Hepatocyte (in vitro differentiated cells): ENCODE measurements at regions not wholly inside any gene's neighbourhood (a gene's known extent, or its start where the extent isn't known, plus 50 kb on each side); places are given as distances from the start of the nearest gene placed in this dataset.

Experiments
- DNase-seq: peaks from one replicate; pipeline ENCODE4 v3.0.0-alpha.2; 2016; ENCODE audit warnings: low spot score
- H2AFZ ChIP-seq: fragments of 200-600 bp; sonication (generic); 2 replicates; pipeline ENCODE4 v1.6.0; 2016; ENCODE audit warnings: antibody characterized with exemption, mild to moderate bottlenecking
- H3K27ac ChIP-seq: fragments of 200-600 bp; sonication (generic); 2 replicates; pipeline ENCODE4 v1.5.1; 2016; ENCODE audit warnings: mild to moderate bottlenecking
- H3K27me3 ChIP-seq: fragments of 200-600 bp; sonication (generic); 2 replicates; pipeline ENCODE4 v1.6.1; 2016
- H3K36me3 ChIP-seq: fragments of 200-600 bp; sonication (generic); replicated peaks from 2 replicates; pipeline ENCODE4 v1.5.1; 2016; ENCODE audit warnings: low read depth; ENCODE audit not compliant: insufficient read depth
- H3K4me1 ChIP-seq: fragments of 200-600 bp; sonication (generic); 2 replicates; pipeline ENCODE4 v1.5.1; 2016; ENCODE audit warnings: mild to moderate bottlenecking, moderate library complexity; ENCODE audit not compliant: insufficient read depth
- H3K4me2 ChIP-seq: fragments of 200-600 bp; sonication (generic); 2 replicates; pipeline ENCODE4 v1.6.0; 2016
- H3K4me3 ChIP-seq: fragments of 200-600 bp; sonication (generic); 2 replicates; pipeline ENCODE4 v1.5.1; 2016; ENCODE audit warnings: mild to moderate bottlenecking
- H3K79me2 ChIP-seq: fragments of 200-600 bp; sonication (generic); 2 replicates; pipeline ENCODE4 v1.6.0; 2017; ENCODE audit warnings: mild to moderate bottlenecking
- H3K9me2 ChIP-seq: fragments of 200-600 bp; sonication (generic); replicated peaks from 2 replicates; pipeline ENCODE4 v1.6.0; 2017; ENCODE audit warnings: mild to moderate bottlenecking; ENCODE audit not compliant: insufficient read depth
- H3K9me3 ChIP-seq: fragments of 200-600 bp; sonication (generic); 2 replicates; pipeline ENCODE4 v1.5.1; 2016; ENCODE audit warnings: low read depth, mild to moderate bottlenecking
- H4K20me1 ChIP-seq: fragments of 200-600 bp; sonication (generic); 2 replicates; pipeline ENCODE4 v1.6.0; 2016; ENCODE audit warnings: mild to moderate bottlenecking; ENCODE audit not compliant: insufficient read depth, poor library complexity, severe bottlenecking
- EZH2 ChIP-seq: fragments of 200-600 bp; sonication (generic); IDR thresholded peaks from 2 replicates; pipeline ENCODE4 v1.6.1; 2016; ENCODE audit warnings: antibody characterized with exemption, mild to moderate bottlenecking, borderline replicate concordance
- EZH2phosphoT487 ChIP-seq: fragments of 200-600 bp; sonication (generic); IDR thresholded peaks from one replicate; pipeline ENCODE4 v1.6.1; 2018; ENCODE audit warnings: antibody characterized with exemption, mild to moderate bottlenecking, low read depth, moderate library complexity; ENCODE audit not compliant: unreplicated experiment, severe bottlenecking
- WGBS: methylation state at CpG from one replicate; pipeline ENCODE4 v1.1.6; 2016; ENCODE audit warnings: low lambda C conversion rate; ENCODE audit errors: missing lambda C conversion rate; 5-methylcytosine and 5-hydroxymethylcytosine counted together
- TF ChIP-seq, protein P1 (sequence below): fragments of 200-600 bp; sonication (generic); IDR thresholded peaks from 2 replicates; pipeline ENCODE4 v1.5.1; 2016; ENCODE audit warnings: antibody characterized with exemption, mild to moderate bottlenecking; ENCODE audit not compliant: poor library complexity

DNA sequence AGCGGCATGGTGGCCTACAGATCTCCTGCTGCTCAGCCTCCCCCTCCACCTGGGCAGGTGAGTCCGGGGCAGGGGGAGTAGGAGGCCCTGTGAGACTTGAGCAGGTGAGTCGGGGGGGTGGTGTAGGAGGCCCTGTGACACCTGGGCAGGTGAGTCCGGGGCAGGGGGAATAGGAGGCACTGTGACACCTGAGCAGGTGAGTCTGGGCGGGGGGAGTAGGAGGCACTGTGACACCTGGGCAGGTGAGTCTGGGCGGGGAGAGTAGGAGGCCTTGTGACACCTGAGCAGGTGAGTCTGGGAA, 299.3 kb downstream of the BRD1 start:
- Histone ChIP-seq H3K4me3 (no peak overlapping the region), H3K27ac (no peak overlapping the region), H3K4me2 (no peak overlapping the region), H3K79me2 (no peaks in the 10 kb centered on the region), H3K27me3 (no peaks in the 10 kb centered on the region), H4K20me1 (no peaks in the 10 kb centered on the region), H3K4me1 (no peaks in the 10 kb centered on the region), H3K9me2 (no peaks in the 10 kb centered on the region), H3K9me3 (no peaks in the 10 kb centered on the region), H3K36me3 (no peaks in the 10 kb centered on the region), H2AFZ (no peak overlapping the region)
- DNase-seq = no peak
- TF ChIP-seq, protein P1, sequence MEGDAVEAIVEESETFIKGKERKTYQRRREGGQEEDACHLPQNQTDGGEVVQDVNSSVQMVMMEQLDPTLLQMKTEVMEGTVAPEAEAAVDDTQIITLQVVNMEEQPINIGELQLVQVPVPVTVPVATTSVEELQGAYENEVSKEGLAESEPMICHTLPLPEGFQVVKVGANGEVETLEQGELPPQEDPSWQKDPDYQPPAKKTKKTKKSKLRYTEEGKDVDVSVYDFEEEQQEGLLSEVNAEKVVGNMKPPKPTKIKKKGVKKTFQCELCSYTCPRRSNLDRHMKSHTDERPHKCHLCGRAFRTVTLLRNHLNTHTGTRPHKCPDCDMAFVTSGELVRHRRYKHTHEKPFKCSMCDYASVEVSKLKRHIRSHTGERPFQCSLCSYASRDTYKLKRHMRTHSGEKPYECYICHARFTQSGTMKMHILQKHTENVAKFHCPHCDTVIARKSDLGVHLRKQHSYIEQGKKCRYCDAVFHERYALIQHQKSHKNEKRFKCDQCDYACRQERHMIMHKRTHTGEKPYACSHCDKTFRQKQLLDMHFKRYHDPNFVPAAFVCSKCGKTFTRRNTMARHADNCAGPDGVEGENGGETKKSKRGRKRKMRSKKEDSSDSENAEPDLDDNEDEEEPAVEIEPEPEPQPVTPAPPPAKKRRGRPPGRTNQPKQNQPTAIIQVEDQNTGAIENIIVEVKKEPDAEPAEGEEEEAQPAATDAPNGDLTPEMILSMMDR = no peak
- TF ChIP-seq EZH2phosphoT487 = no peak
- no peak for TF ChIP-seq EZH2
- 63% methylated on average over 5 of the region's 6 CpGs for WGBS

DNA sequence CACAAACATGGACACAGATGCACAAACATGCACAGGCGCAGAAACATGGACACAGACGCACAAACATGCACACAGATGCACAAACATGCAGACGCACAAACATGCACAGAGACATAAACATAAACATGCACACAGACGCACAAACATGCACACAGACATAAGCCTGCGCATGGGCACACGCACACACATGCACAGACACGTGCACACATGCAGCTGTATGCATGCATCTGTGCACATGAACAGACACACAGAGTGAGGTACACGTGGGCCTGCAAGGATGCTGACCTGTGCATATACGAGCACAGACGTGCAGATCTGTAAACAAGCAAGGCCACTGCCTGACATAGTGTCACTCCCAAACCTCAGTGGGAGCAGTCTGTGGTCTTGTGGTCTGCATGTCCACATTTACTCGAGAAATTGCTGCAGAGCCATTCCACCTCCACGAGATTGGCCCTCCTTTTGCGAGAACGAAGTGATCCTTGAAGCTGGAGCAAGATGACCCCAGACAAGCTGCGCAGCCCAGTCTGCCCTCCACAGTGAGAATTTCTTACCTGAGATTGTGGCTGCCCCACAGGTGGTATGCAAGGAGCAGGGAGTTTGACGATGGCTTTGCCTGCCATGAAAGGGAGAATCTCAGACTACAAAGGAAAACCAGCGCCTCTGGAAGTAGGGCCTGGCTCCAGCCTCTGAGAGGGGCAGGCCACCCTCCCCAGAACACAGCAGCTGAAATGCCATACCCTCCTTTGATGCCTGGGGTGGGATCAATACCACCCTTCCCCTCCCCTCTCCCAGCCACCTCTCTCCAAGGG, 299.9 kb downstream of the BRD1 start:
- H3K36me3 ChIP-seq = no peaks in the 10 kb centered on the region
- no peaks in the 10 kb centered on the region for H3K4me1 ChIP-seq
- DNase-seq = no peak

DNA sequence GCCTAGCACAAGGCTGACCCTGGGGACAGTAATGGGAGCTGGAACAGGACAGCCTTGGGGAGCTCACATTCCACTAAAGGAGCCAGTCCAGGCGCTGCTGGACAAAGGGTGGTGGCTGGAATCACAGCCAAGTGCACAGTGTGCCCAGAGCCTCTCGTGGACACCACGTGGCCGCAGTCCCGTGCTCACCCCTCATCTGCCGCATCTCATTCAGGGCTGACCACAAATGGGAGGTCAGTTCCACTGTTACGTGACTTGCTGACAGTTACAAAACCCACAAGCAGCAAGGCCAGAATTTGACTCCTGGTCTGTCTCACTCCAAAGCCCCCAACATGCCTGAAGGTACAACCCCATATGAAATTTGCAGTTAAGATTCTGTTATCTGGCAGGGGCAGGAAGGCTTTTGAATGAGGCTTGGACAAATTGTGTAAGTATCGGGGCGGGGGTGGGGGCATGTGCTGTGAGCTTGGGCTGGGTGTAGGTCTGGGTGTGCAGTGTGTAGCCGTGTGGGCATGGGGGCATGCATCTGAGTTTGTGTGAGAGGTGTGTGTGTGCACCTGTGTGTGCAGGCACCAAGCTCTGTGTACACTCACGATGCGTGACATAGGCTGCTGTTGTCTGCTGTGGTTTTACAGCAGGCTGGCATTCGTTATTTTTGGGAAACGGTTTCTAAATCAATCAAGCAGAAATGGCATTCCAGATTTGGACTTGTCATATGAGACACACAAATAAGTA, 301.7 kb downstream of the BRD1 start:
- H3K4me1 ChIP-seq = no peaks in the 10 kb centered on the region
- WGBS = 77% methylated on average over 14 of the region's 14 CpGs
- H3K27ac ChIP-seq = no peak overlapping the region
- no peaks in the 10 kb centered on the region for H3K36me3 ChIP-seq
- H2AFZ ChIP-seq = no peak overlapping the region
- no peaks in the 10 kb centered on the region for H3K27me3 ChIP-seq
- no peaks in the 10 kb centered on the region for H3K9me2 ChIP-seq
- DNase-seq = no peak
- no peaks in the 10 kb centered on the region for H3K79me2 ChIP-seq
- no peak for TF ChIP-seq EZH2phosphoT487
- H3K4me2 ChIP-seq = no peak overlapping the region
- H4K20me1 ChIP-seq = no peaks in the 10 kb centered on the region
- H3K9me3 ChIP-seq = no peaks in the 10 kb centered on the region
- no peak overlapping the region for H3K4me3 ChIP-seq

More for the DNA sequence above, 299.9 kb downstream of the BRD1 start:
- TF ChIP-seq EZH2 = no peak
- TF ChIP-seq, protein P1 = no peak
- TF ChIP-seq EZH2phosphoT487 = no peak
- Histone ChIP-seq H3K27me3 (no peaks in the 10 kb centered on the region), H3K9me3 (no peaks in the 10 kb centered on the region), H3K9me2 (no peaks in the 10 kb centered on the region), H3K4me3 (no peak overlapping the region), H2AFZ (no peak overlapping the region), H4K20me1 (no peaks in the 10 kb centered on the region), H3K4me2 (no peak overlapping the region), H3K79me2 (no peaks in the 10 kb centered on the region), H3K27ac (no peak overlapping the region)
- 89% methylated on average over 17 of the region's 17 CpGs for WGBS

DNA sequence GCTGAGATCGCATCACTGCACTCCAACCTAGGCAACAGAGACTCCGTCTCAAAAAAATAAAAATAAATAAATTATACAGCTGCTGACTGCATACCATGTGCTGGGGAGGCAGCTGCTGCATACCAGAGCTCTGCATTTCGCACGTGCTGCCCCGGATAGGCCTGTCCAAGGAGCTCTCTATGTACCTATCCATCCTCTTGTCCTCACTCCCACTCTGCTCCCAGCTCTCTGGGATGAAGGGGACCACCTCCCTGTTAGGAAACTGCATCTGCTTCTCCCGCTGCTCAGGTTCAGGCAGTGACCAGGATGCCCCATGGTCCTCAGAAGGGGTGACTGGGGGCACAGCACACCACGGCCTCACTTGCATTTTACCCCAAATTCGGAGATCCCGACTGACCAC, 302.3 kb downstream of the BRD1 start:
- H3K4me1 ChIP-seq = no peaks in the 10 kb centered on the region
- no peaks in the 10 kb centered on the region for H3K9me3 ChIP-seq
- no peaks in the 10 kb centered on the region for H3K36me3 ChIP-seq
- no peaks in the 10 kb centered on the region for H4K20me1 ChIP-seq
- no peak for DNase-seq
- H3K27me3 ChIP-seq = no peaks in the 10 kb centered on the region
- no peaks in the 10 kb centered on the region for H3K79me2 ChIP-seq
- no peak overlapping the region for H3K27ac ChIP-seq
- TF ChIP-seq, protein P1 = no peak
- TF ChIP-seq EZH2phosphoT487 = no peak
- no peak for TF ChIP-seq EZH2
- H3K4me2 ChIP-seq = no peak overlapping the region
- H3K9me2 ChIP-seq = no peaks in the 10 kb centered on the region
- 78% methylated on average over 9 of the region's 9 CpGs for WGBS
- H3K4me3 ChIP-seq = no peak overlapping the region
- H2AFZ ChIP-seq = no peak overlapping the region
